H9 (cell line): ENCODE measurements at regions not wholly inside any gene's neighbourhood (a gene's known extent, or its start where the extent isn't known, plus 50 kb on each side); places are given as distances from the start of the nearest gene placed in this dataset.

Source experiments
- DNase-seq: peaks from one replicate; pipeline ENCODE4 v3.0.0-alpha.2; 2017
- H2AFZ ChIP-seq: one replicate; pipeline ENCODE4 v1.6.1; 2013; ENCODE audit warnings: mild to moderate bottlenecking, low read length, control low read depth, moderate library complexity
- H2AK5ac ChIP-seq: 2 replicates; pipeline ENCODE4 v1.6.1; 2013; ENCODE audit warnings: low read length, control low read depth, mixed read lengths; ENCODE audit not compliant: insufficient read length
- H2BK120ac ChIP-seq: one replicate; pipeline ENCODE4 v1.6.1; 2013; ENCODE audit warnings: low read depth, mild to moderate bottlenecking, low read length, control low read depth, inconsistent platforms; ENCODE audit not compliant: poor library complexity, severe bottlenecking
- H2BK12ac ChIP-seq: 2 replicates; pipeline ENCODE4 v1.6.1; 2013; ENCODE audit warnings: low read length, control low read depth, mixed read lengths, low read depth; ENCODE audit not compliant: insufficient read length
- H2BK15ac ChIP-seq: 2 replicates; pipeline ENCODE4 v1.6.1; 2013; ENCODE audit warnings: low read depth, low read length, control low read depth
- H2BK20ac ChIP-seq: one replicate; pipeline ENCODE4 v1.6.1; 2013; ENCODE audit warnings: low read depth, mild to moderate bottlenecking, low read length, control low read depth, inconsistent platforms; ENCODE audit not compliant: poor library complexity, severe bottlenecking
- H2BK5ac ChIP-seq: 2 replicates; pipeline ENCODE4 v1.6.1; 2013; ENCODE audit warnings: low read length, control low read depth, mixed read lengths; ENCODE audit not compliant: insufficient read length
- H3K14ac ChIP-seq: 2 replicates; pipeline ENCODE4 v1.6.1; 2013; ENCODE audit warnings: low read length, control low read depth; ENCODE audit not compliant: insufficient read depth
- H3K18ac ChIP-seq: 2 replicates; pipeline ENCODE4 v1.6.1; 2013; ENCODE audit warnings: low read depth, mild to moderate bottlenecking, mixed read lengths, low read length, control low read depth; ENCODE audit not compliant: insufficient read length
- H3K23ac ChIP-seq: 2 replicates; pipeline ENCODE4 v1.6.1; 2013; ENCODE audit warnings: low read length, control low read depth, mixed read lengths, low read depth; ENCODE audit not compliant: insufficient read length
- H3K23me2 ChIP-seq: 2 replicates; pipeline ENCODE4 v1.6.1; 2013; ENCODE audit warnings: low read depth, mild to moderate bottlenecking, mixed read lengths, low read length, control low read depth; ENCODE audit not compliant: insufficient read length, poor library complexity, severe bottlenecking
- H3K27ac ChIP-seq: 2 replicates; pipeline ENCODE4 v1.5.1; 2013; ENCODE audit warnings: low read length, control low read depth, mixed read lengths, low read depth; ENCODE audit not compliant: insufficient read length
- H3K27me3 ChIP-seq: 2 replicates; pipeline ENCODE4 v1.6.1; 2013; ENCODE audit warnings: low read length, control low read depth, inconsistent platforms; ENCODE audit not compliant: insufficient read depth
- H3K4ac ChIP-seq: 2 replicates; pipeline ENCODE4 v1.6.1; 2013; ENCODE audit warnings: low read depth, mild to moderate bottlenecking, control low read depth, inconsistent platforms, low read length, moderate library complexity
- H3K4me1 ChIP-seq: 2 replicates; pipeline ENCODE4 v1.6.1; 2013; ENCODE audit warnings: low read length, control low read depth, inconsistent platforms; ENCODE audit not compliant: insufficient read depth
- H3K4me2 ChIP-seq: 2 replicates; pipeline ENCODE4 v1.6.1; 2013; ENCODE audit warnings: low read length, control low read depth, mixed read lengths; ENCODE audit not compliant: insufficient read length, insufficient read depth
- H3K56ac ChIP-seq: 2 replicates; pipeline ENCODE4 v1.6.1; 2013; ENCODE audit warnings: low read depth, mild to moderate bottlenecking, mixed read lengths, low read length, control low read depth; ENCODE audit not compliant: insufficient read length
- H3K79me1 ChIP-seq: 2 replicates; pipeline ENCODE4 v1.6.1; 2013; ENCODE audit warnings: low read depth, mild to moderate bottlenecking, moderate library complexity, low read length, control low read depth, inconsistent platforms; ENCODE audit not compliant: insufficient read depth, poor library complexity, severe bottlenecking
- H3K79me2 ChIP-seq: 2 replicates; pipeline ENCODE4 v1.6.1; 2013; ENCODE audit warnings: low read length, control low read depth, inconsistent platforms; ENCODE audit not compliant: insufficient read depth
- H3K9ac ChIP-seq: 2 replicates; pipeline ENCODE4 v1.6.1; 2013; ENCODE audit warnings: low read length, control low read depth, mixed read lengths; ENCODE audit not compliant: insufficient read length; ENCODE audit errors: extremely low read depth
- H3K9me3 ChIP-seq: one replicate; pipeline ENCODE4 v1.6.1; 2013; ENCODE audit warnings: low read depth, low read length, inconsistent platforms; ENCODE audit not compliant: control insufficient read depth
- H3T11ph ChIP-seq: one replicate; pipeline ENCODE4 v1.6.1; 2013; ENCODE audit warnings: mild to moderate bottlenecking, low read length, control low read depth, inconsistent platforms
- H4K20me1 ChIP-seq: one replicate; pipeline ENCODE4 v1.6.1; 2013; ENCODE audit not compliant: control insufficient read depth, insufficient read length, insufficient read depth
- H4K5ac ChIP-seq: 2 replicates; pipeline ENCODE4 v1.6.1; 2013; ENCODE audit warnings: low read depth, mild to moderate bottlenecking, mixed read lengths, low read length, control low read depth; ENCODE audit not compliant: insufficient read length
- H4K8ac ChIP-seq: replicated peaks from 2 replicates; pipeline ENCODE4 v1.6.1; 2013; ENCODE audit warnings: low read length, control low read depth, mixed read lengths, low read depth; ENCODE audit not compliant: insufficient read length
- H4K91ac ChIP-seq: 2 replicates; pipeline ENCODE4 v1.6.1; 2013; ENCODE audit warnings: low read depth, mild to moderate bottlenecking, moderate library complexity, mixed read lengths, low read length, control low read depth; ENCODE audit not compliant: insufficient read length
- H3K27ac Mint-ChIP-seq, 3 experiments: 2 replicates in 2 of 3; 3 replicates in 1 of 3; pipeline ENCODE4 v1.8.0; 2020 to 2021; ENCODE audit warnings: mixed read lengths in 3 of 3, mild to moderate bottlenecking in 1 of 3, moderate library complexity in 1 of 3
- H3K27me3 Mint-ChIP-seq: 2 replicates; pipeline ENCODE4 v1.8.0; 2021; ENCODE audit warnings: low read depth, mild to moderate bottlenecking, moderate library complexity, mixed read lengths
- H3K36me3 Mint-ChIP-seq, 3 experiments: 2 replicates in 2 of 3; 3 replicates in 1 of 3; pipeline ENCODE4 v1.8.0; 2020 to 2021; ENCODE audit warnings: low read depth in 3 of 3, mixed read lengths in 3 of 3; ENCODE audit not compliant: insufficient read depth in 1 of 3
- H3K4me1 Mint-ChIP-seq, 2 experiments: 2 replicates each; pipeline ENCODE4 v1.8.0; 2020; ENCODE audit warnings: mixed read lengths in 2 of 2
- H3K4me3 Mint-ChIP-seq, 2 experiments: 2 replicates in 1 of 2; 3 replicates in 1 of 2; pipeline ENCODE4 v1.8.0; 2020 to 2021; ENCODE audit warnings: mild to moderate bottlenecking in 2 of 2, mixed read lengths in 2 of 2, moderate library complexity in 1 of 2
- H3K9me3 Mint-ChIP-seq, 2 experiments: 2 replicates in 1 of 2; 3 replicates in 1 of 2; pipeline ENCODE4 v1.8.0; 2020; ENCODE audit warnings: mild to moderate bottlenecking in 2 of 2, mixed read lengths in 2 of 2, moderate library complexity in 1 of 2
- CTCF ChIP-seq: fragments of 200-600 bp; sonication (generic); conservative IDR thresholded peaks from 3 replicates; pipeline ENCODE4 v1.8.0; 2021; ENCODE audit warnings: antibody characterized with exemption, mild to moderate bottlenecking
- WGBS: extraction: QIAGEN DNeasy Blood & Tissue Kit; methylation state at CpG from one replicate; pipeline ENCODE4 v1.1.7; 2013; ENCODE audit warnings: missing lambda C conversion rate, low lambda C conversion rate, mixed read lengths; ENCODE audit not compliant: insufficient read length; ENCODE audit errors: extremely low coverage; 5-methylcytosine and 5-hydroxymethylcytosine counted together

GRCh38 chr5:36787365-36788093 lies 89.0 kb upstream of the NIPBL start:
- H3K9ac ChIP-seq, result no peak overlapping the region
- H2BK120ac ChIP-seq, result no peak overlapping the region
- no peak overlapping the region for H3K56ac ChIP-seq
- Mint-ChIP-seq H3K4me3 (no peak overlapping the region), H3K36me3 (peaks cover 0 to 8% (median 0%) of the 10 kb centered on the region in 3 experiments; a peak in 1 of 7 replicates), H3K4me1 (peaks cover 0 to 9% of the 10 kb centered on the region in 2 experiments; a peak in 2 of 4 replicates), H3K27me3 (no peaks in the 10 kb centered on the region), H3K9me3 (no peaks in the 10 kb centered on the region; a peak in 2 of 5 replicates), H3K27ac (no peak overlapping the region)
- H2AK5ac ChIP-seq, result no peak overlapping the region
- no peak overlapping the region for H2BK20ac ChIP-seq
- no peak overlapping the region for H3K14ac ChIP-seq
- no peak overlapping the region for H2BK5ac ChIP-seq
- no peak overlapping the region for H4K8ac ChIP-seq
- H3K4ac ChIP-seq, result no peak overlapping the region
- no peak overlapping the region for H3K27ac ChIP-seq
- H4K5ac ChIP-seq, result no peak overlapping the region
- H2AFZ ChIP-seq, result no peak overlapping the region
- H3K79me1 ChIP-seq, result no peaks in the 10 kb centered on the region
- H3K27me3 ChIP-seq, result no peaks in the 10 kb centered on the region
- no peak overlapping the region for H3K4me2 ChIP-seq
- DNase-seq, result no peak
- no peak overlapping the region for H3K23ac ChIP-seq
- peaks cover 2% of the 10 kb centered on the region; the same call in 1 of the 2 replicates for H3K4me1 ChIP-seq
- H3K18ac ChIP-seq, result no peak overlapping the region
- no peak overlapping the region for H4K91ac ChIP-seq
- no peak for TF ChIP-seq CTCF
- H3K79me2 ChIP-seq, result no peaks in the 10 kb centered on the region
- no CpG with 5 or more reads among the region's 8 CpGs for WGBS
- no peak overlapping the region for H2BK15ac ChIP-seq
- no peaks in the 10 kb centered on the region for H3K23me2 ChIP-seq
- no peak overlapping the region for H2BK12ac ChIP-seq
- no peaks in the 10 kb centered on the region for H4K20me1 ChIP-seq
- no peaks in the 10 kb centered on the region for H3K9me3 ChIP-seq
- H3T11ph ChIP-seq, result no peak overlapping the region
